HEK293 (cell line): ENCODE measurements at regions not wholly inside any gene's neighbourhood (a gene's known extent, or its start where the extent isn't known, plus 50 kb on each side); places are given as distances from the start of the nearest gene placed in this dataset.

ENCODE experiments used
- ZNF138 ChIP-seq: fragments of 450-650 bp; formaldehyde crosslinking; IDR thresholded peaks from 2 replicates; pipeline ENCODE4 v1.5.1; 2016; ENCODE audit warnings: missing biosample characterization, missing genetic modification characterization, borderline replicate concordance
- ZNF311 ChIP-seq: fragments of 450-650 bp; formaldehyde crosslinking; IDR thresholded peaks from 2 replicates; pipeline ENCODE4 v1.5.1; 2017; ENCODE audit warnings: missing biosample characterization, missing genetic modification characterization, borderline replicate concordance
- TF ChIP-seq, protein P1 (sequence below): fragments of 450-650 bp; formaldehyde crosslinking; IDR thresholded peaks from 2 replicates; pipeline ENCODE4 v1.5.1; 2016; ENCODE audit warnings: missing biosample characterization, missing genetic modification characterization, low read depth
- TF ChIP-seq, protein P2 (sequence below): fragments of 450-650 bp; formaldehyde crosslinking; IDR thresholded peaks from 2 replicates; pipeline ENCODE4 v1.5.1; 2016; ENCODE audit warnings: missing biosample characterization, missing genetic modification characterization

DNA sequence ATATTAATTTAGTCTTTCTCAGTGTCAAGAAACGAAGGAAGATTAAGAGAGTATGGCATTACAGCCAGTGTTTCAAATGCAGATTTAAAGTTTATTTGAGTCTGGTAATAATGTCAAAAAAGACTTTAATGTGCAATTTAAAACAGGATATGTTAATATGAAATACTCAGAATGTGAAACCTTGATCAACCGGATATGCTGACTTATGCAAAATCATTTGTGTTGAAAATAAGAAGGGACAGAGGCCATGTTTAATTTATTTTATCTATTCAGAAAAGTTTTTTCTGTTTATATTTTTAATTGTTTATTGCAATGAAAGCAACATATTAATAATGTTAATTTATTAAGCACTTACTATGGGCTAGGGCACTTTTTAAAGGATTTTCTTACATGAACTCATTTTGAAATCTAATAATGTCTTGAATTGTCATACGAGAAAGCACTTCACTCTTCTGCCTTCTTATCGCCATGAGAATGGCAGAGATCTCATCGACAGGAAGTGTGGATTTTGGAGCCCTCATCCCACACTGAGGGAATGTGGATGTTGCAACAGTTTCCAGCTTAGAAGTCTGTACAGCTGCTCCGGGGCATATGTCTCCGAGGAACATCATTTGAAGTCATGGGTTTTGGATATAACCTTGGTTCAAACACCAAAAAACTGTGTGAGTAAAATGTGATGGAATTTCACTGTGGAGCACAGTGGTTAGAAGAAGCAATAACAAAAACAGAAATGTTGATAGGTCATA, 1410.4 kb downstream of the EPHA7 start:
- TF ChIP-seq, protein P1, sequence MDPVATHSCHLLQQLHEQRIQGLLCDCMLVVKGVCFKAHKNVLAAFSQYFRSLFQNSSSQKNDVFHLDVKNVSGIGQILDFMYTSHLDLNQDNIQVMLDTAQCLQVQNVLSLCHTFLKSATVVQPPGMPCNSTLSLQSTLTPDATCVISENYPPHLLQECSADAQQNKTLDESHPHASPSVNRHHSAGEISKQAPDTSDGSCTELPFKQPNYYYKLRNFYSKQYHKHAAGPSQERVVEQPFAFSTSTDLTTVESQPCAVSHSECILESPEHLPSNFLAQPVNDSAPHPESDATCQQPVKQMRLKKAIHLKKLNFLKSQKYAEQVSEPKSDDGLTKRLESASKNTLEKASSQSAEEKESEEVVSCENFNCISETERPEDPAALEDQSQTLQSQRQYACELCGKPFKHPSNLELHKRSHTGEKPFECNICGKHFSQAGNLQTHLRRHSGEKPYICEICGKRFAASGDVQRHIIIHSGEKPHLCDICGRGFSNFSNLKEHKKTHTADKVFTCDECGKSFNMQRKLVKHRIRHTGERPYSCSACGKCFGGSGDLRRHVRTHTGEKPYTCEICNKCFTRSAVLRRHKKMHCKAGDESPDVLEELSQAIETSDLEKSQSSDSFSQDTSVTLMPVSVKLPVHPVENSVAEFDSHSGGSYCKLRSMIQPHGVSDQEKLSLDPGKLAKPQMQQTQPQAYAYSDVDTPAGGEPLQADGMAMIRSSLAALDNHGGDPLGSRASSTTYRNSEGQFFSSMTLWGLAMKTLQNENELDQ (tag by site-specific recombination) = no peak
- no peak for TF ChIP-seq ZNF311 (tag by site-specific recombination)
- no peak for TF ChIP-seq ZNF138 (tag by site-specific recombination)
- TF ChIP-seq, protein P2, sequence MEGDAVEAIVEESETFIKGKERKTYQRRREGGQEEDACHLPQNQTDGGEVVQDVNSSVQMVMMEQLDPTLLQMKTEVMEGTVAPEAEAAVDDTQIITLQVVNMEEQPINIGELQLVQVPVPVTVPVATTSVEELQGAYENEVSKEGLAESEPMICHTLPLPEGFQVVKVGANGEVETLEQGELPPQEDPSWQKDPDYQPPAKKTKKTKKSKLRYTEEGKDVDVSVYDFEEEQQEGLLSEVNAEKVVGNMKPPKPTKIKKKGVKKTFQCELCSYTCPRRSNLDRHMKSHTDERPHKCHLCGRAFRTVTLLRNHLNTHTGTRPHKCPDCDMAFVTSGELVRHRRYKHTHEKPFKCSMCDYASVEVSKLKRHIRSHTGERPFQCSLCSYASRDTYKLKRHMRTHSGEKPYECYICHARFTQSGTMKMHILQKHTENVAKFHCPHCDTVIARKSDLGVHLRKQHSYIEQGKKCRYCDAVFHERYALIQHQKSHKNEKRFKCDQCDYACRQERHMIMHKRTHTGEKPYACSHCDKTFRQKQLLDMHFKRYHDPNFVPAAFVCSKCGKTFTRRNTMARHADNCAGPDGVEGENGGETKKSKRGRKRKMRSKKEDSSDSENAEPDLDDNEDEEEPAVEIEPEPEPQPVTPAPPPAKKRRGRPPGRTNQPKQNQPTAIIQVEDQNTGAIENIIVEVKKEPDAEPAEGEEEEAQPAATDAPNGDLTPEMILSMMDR (tag by site-specific recombination) = no peak
